ENCODE measurements at regions not wholly inside any gene's neighbourhood (a gene's known extent, or its start where the extent isn't known, plus 50 kb on each side); places are given as distances from the start of the nearest gene placed in this dataset.

- H3K27me3 ChIP-seq (ENCODE audit: insufficient read depth, low read length, poor library complexity, severe bottlenecking), result no peaks in the 10 kb centered on the region
- H3K36me3 ChIP-seq (ENCODE audit: insufficient read depth, low read length), result no peaks in the 10 kb centered on the region
- TF ChIP-seq, protein P1, sequence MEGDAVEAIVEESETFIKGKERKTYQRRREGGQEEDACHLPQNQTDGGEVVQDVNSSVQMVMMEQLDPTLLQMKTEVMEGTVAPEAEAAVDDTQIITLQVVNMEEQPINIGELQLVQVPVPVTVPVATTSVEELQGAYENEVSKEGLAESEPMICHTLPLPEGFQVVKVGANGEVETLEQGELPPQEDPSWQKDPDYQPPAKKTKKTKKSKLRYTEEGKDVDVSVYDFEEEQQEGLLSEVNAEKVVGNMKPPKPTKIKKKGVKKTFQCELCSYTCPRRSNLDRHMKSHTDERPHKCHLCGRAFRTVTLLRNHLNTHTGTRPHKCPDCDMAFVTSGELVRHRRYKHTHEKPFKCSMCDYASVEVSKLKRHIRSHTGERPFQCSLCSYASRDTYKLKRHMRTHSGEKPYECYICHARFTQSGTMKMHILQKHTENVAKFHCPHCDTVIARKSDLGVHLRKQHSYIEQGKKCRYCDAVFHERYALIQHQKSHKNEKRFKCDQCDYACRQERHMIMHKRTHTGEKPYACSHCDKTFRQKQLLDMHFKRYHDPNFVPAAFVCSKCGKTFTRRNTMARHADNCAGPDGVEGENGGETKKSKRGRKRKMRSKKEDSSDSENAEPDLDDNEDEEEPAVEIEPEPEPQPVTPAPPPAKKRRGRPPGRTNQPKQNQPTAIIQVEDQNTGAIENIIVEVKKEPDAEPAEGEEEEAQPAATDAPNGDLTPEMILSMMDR (conservative IDR thresholded peaks at IDR 0.05; ENCODE audit: low read length), result no peak
- TF ChIP-seq EZH2phosphoT487 (IDR thresholded peaks at IDR 0.05; ENCODE audit: borderline replicate concordance), result no peak
- no peak overlapping the region for H3K4me2 ChIP-seq (ENCODE audit: low read depth, low read length, poor library complexity, severe bottlenecking)
- no peak overlapping the region for H3K4me3 ChIP-seq (ENCODE audit: low read length, poor library complexity, severe bottlenecking)
- H3F3A ChIP-seq (ENCODE audit: low read depth), result no peaks in the 10 kb centered on the region
- H3K4me1 ChIP-seq (ENCODE audit: insufficient read depth, low read length, poor library complexity, severe bottlenecking), result no peaks in the 10 kb centered on the region
- no peaks in the 10 kb centered on the region for H3K79me2 ChIP-seq (ENCODE audit: insufficient read depth, low read length)
- H3K9me2 ChIP-seq (replicated peaks; ENCODE audit: low read depth, low read length), result no peaks in the 10 kb centered on the region
- H3K9me3 ChIP-seq (ENCODE audit: insufficient read depth, low read depth, low read length), result no peaks in the 10 kb centered on the region
- no peak overlapping the region for H2AFZ ChIP-seq (ENCODE audit: low read length)
- H4K20me1 ChIP-seq (ENCODE audit: insufficient read depth, low read length, poor library complexity, severe bottlenecking), result no peaks in the 10 kb centered on the region
- H3K9ac ChIP-seq (ENCODE audit: low read depth, low read length, poor library complexity, severe bottlenecking), result no peak overlapping the region
Measured at GRCh38 chr2:220678943-220679342, 893.2 kb downstream of the EPHA4 start.

DNA sequence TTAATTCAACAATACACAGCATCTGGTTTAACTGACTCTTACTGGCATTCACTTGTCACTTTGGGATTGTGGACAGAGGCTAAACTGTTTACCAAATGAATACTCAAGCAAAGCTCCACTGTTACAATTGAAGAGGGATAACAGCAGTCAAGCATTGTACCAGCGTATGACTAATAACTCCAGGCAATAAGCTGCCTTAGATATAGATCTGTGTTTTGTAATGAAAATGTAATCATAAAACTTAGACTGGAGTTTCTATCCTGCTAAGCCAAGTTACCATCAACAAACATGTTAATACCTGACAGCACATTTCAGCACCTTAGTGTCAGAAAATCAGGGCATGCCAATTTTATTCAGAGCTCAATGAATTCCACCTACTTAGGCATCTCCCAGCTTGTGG, 889.5 kb downstream of the EPHA4 start:
- Histone ChIP-seq H4K20me1 (ENCODE audit: insufficient read depth, low read length, poor library complexity, severe bottlenecking) (no peaks in the 10 kb centered on the region), H3K4me3 (ENCODE audit: low read length, poor library complexity, severe bottlenecking) (no peak overlapping the region), H3K4me2 (ENCODE audit: low read depth, low read length, poor library complexity, severe bottlenecking) (no peak overlapping the region), H2AFZ (ENCODE audit: low read length) (no peak overlapping the region), H3K4me1 (ENCODE audit: insufficient read depth, low read length, poor library complexity, severe bottlenecking) (no peaks in the 10 kb centered on the region), H3K36me3 (ENCODE audit: insufficient read depth, low read length) (no peaks in the 10 kb centered on the region), H3K27me3 (ENCODE audit: insufficient read depth, low read length, poor library complexity, severe bottlenecking) (no peaks in the 10 kb centered on the region), H3K9ac (ENCODE audit: low read depth, low read length, poor library complexity, severe bottlenecking) (no peak overlapping the region), H3F3A (ENCODE audit: low read depth) (no peaks in the 10 kb centered on the region), H3K9me2 (replicated peaks; ENCODE audit: low read depth, low read length) (no peaks in the 10 kb centered on the region), H3K79me2 (ENCODE audit: insufficient read depth, low read length) (no peaks in the 10 kb centered on the region), H3K9me3 (ENCODE audit: insufficient read depth, low read depth, low read length) (no peaks in the 10 kb centered on the region)
- TF ChIP-seq, protein P1 (conservative IDR thresholded peaks at IDR 0.05; ENCODE audit: low read length), result no peak
- TF ChIP-seq EZH2phosphoT487 (IDR thresholded peaks at IDR 0.05; ENCODE audit: borderline replicate concordance), result no peak

- H3K9me2 ChIP-seq (replicated peaks; ENCODE audit: low read depth, low read length), result no peaks in the 10 kb centered on the region
- no peaks in the 10 kb centered on the region for H3K4me1 ChIP-seq (ENCODE audit: insufficient read depth, low read length, poor library complexity, severe bottlenecking)
- H2AFZ ChIP-seq (ENCODE audit: low read length), result no peak overlapping the region
- no peak overlapping the region for H3K4me2 ChIP-seq (ENCODE audit: low read depth, low read length, poor library complexity, severe bottlenecking)
- no peaks in the 10 kb centered on the region for H3K27me3 ChIP-seq (ENCODE audit: insufficient read depth, low read length, poor library complexity, severe bottlenecking)
- H3K9me3 ChIP-seq (ENCODE audit: insufficient read depth, low read depth, low read length), result no peaks in the 10 kb centered on the region
- H4K20me1 ChIP-seq (ENCODE audit: insufficient read depth, low read length, poor library complexity, severe bottlenecking), result no peaks in the 10 kb centered on the region
- no peaks in the 10 kb centered on the region for H3K36me3 ChIP-seq (ENCODE audit: insufficient read depth, low read length)
- no peaks in the 10 kb centered on the region for H3F3A ChIP-seq (ENCODE audit: low read depth)
- H3K9ac ChIP-seq (ENCODE audit: low read depth, low read length, poor library complexity, severe bottlenecking), result no peak overlapping the region
- H3K4me3 ChIP-seq (ENCODE audit: low read length, poor library complexity, severe bottlenecking), result no peak overlapping the region
- no peaks in the 10 kb centered on the region for H3K79me2 ChIP-seq (ENCODE audit: insufficient read depth, low read length)
- TF ChIP-seq, protein P1 (conservative IDR thresholded peaks at IDR 0.05; ENCODE audit: low read length), result no peak
- no peak for TF ChIP-seq EZH2phosphoT487 (IDR thresholded peaks at IDR 0.05; ENCODE audit: borderline replicate concordance)
Measured at GRCh38 chr2:220684099-220684498, 888.0 kb downstream of the EPHA4 start.

Measured in Loucy (cell line).